GM18868 (cell line): ENCODE measurements at regions not wholly inside any gene's neighbourhood (a gene's known extent, or its start where the extent isn't known, plus 50 kb on each side); places are given as distances from the start of the nearest gene placed in this dataset.
"Not testable (repeated sequence)": the region's sequence is repeated elsewhere in the genome, so short reads cannot be mapped to it uniquely, and the experiment has no call there.

Experiments used
- ATAC-seq: cut with Tn5 transposase; IDR thresholded peaks from one replicate; pipeline ENCODE4 v1.9.1; 2021; ENCODE audit warnings: mild to moderate bottlenecking, moderate library complexity; ENCODE audit not compliant: unreplicated experiment

- no peak for ATAC-seq
Measured at GRCh38 chr10:4403638-4404252, 422.3 kb upstream of the AKR1E2 start.

- ATAC-seq, result not testable (repeated sequence)
Measured at GRCh38 chr10:4401080-4401479, 424.9 kb upstream of the AKR1E2 start.

GRCh38 chr10:4399556-4399955 is 426.5 kb upstream of the AKR1E2 start:
- no peak for ATAC-seq

GRCh38 chr10:4398602-4399001 is 427.4 kb upstream of the AKR1E2 start:
- ATAC-seq, result no peak

DNA sequence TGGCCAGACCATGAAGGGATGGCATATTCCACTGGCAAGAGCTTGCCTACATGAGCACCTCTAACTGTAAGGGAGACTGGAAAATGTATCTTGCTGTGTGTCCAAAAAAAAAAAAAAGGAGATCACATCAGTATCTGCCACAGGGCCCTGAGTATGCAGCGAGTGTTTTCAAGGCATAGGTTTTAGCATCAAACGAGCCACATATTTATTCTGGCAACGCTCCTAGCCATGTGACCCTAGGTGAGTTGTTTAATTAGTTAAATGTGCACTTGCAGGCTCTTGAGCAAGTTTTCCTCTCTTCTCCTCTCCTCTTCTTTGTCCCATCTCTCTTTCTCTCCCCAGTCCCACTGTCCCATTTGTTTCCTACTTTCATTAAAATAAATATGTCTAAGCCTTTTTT is 428.7 kb upstream of the AKR1E2 start:
- ATAC-seq, result no peak

DNA sequence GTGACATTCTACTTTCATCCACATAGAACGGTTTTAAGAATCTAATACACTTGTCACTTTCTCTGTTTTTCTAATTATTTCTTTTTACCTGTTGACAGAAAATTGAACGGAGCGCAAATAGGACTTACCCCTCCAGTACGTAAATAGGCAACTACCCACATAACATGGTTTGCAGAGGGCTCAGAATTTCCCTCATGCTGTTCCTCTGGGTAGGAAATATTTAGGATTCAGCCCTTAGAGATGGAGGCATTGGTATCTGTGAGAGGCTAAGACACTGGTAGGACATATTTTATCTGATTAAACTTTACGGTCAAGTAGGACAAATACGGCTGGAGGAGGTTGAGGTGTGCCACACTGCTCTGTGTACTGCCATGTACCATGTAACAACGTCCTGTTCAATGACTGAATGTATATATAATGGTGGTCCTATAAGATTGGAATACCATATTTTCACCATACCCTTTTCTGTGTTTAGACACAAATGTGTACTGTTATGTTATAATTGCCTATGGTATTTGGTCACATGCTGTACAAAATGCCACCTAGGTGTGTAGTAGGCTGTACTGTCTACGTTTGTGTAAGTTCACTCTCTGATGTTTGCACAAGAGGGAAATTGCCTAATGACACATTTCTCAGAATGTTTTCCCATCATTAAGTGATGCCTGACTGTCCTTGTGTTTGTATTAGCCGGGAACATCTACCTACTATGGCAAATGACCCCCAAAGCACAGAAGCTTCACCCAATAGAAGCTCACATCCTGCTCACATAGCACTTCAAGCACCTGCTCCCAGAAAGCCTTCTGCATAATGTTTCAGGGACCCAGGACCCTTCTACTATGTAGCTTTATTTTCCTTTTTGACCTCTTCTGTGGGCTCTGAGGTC is 429.4 kb upstream of the AKR1E2 start:
- ATAC-seq, result no peak

- ATAC-seq, result no peak
Measured at GRCh38 chr10:4395731-4396130, 430.3 kb upstream of the AKR1E2 start.

- not testable (repeated sequence) for ATAC-seq
Measured at GRCh38 chr10:4394455-4394854, 431.6 kb upstream of the AKR1E2 start.

DNA sequence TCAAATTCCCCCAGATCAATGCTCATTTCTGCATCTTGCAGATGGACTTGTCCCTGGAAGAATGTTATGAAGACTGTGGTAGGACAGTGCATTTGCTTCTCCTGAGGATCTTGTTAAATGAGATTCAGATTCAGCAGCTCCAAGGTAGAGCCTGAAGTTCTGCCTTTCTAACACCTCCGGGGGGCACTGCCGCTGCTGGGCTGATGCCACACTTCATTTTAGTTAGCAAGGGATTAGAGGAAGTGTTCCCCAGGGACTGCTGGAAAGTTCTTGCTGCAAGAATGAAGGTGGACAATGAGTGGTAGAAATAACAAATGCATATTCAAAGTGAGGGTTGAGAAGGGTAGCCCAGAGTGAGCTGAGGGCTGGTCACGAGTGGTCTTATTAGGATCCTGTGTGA is 434.3 kb upstream of the AKR1E2 start:
- no peak for ATAC-seq

- ATAC-seq, result no peak
Measured at GRCh38 chr10:4390219-4390618, 435.8 kb upstream of the AKR1E2 start.

GRCh38 chr10:4385231-4385870 is 440.7 kb upstream of the AKR1E2 start:
- ATAC-seq, result no peak

- ATAC-seq, result no peak
Measured at GRCh38 chr10:4384245-4384644, 441.8 kb upstream of the AKR1E2 start.

- no peak for ATAC-seq
Measured at GRCh38 chr10:4383651-4384098, 442.3 kb upstream of the AKR1E2 start.

- no peak for ATAC-seq
Measured at GRCh38 chr10:4382811-4383210, 443.2 kb upstream of the AKR1E2 start.

DNA sequence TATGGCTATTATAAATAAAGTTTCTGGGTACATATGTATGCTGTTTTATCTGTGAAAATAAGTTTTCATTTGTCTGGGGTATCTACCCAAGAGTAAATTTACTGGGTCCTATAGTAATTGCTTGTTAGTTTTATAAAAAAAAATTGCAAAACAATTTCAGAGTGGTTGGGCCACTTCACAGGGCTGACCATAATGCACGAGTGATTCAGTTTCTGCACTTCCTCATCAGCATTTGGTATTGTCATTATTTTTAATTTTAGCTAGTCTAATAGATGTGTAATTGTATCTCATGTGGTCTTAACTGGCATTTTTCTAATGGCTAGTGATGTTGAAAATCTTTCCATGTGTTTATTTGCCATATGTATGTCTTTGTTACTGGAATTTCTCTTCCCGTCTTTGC is 452.4 kb upstream of the AKR1E2 start:
- ATAC-seq, result no peak

DNA sequence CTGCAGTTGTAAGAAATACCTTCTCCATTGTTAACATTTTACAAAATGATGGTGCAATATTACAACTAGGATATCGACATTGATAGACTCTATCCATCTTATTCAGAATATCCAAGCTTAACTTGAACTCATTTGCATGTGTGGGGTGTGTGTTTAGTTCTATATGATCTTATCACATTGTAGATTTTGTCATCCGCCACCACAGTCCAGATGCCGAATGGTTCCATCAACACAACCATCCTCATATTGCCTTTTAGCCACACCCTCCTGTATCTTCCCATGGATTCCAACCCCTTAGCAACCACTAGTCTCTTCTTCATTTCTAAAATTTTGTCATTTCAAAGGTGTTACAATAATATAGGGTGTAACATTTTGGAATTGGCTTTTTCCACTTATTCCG is 452.9 kb upstream of the AKR1E2 start:
- no peak for ATAC-seq

- no peak for ATAC-seq
Measured at GRCh38 chr10:4372601-4373000, 453.4 kb upstream of the AKR1E2 start.

DNA sequence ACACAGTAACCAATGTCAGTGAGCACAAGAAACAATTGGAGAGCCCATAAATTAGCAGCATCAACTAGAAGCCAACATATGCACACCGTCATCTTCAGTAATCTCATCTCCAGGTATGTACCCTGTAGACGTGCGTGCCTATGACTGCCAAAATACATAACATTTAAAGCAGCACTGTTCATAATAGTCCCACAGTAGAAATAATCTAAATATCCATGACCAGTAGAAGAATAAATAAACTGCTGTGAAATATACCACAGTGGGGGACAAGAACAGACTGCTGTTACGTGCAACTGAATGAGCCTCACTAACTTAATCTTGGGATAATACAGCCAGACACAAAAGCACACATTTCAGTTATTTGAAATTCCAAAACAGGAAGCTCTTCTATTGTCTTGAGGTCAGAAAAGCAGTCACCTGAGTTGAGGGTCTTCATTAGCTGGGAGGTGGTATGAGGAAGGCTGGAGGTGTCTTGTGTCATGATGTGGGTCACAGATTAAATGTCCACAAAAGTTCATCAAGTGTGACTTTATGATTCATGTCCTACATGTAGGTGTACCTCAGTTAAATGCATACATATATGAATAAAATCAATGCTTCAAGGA is 454.2 kb upstream of the AKR1E2 start:
- ATAC-seq, result no peak

- ATAC-seq, result no peak
Measured at GRCh38 chr10:4370376-4370775, 455.6 kb upstream of the AKR1E2 start.

DNA sequence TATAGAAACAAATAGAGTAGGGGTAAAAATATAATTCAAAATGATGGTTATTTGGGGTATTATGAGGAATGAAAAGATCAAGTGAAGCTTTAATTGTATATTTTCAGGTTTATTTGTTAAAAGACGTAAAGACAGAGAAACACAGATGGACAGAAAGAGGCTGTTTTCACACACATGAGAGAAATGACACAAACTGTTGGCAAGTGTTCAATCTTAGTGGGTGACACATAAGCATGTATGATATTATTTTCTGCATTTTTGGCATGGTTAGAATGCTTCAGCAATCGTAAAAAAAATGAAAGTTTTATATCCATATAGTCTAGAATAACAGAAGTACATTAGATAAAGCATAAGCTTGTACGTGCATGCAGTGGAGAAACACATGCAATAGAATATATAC is 464.4 kb upstream of the AKR1E2 start:
- no peak for ATAC-seq

- no peak for ATAC-seq
Measured at GRCh38 chr10:4359003-4359402, 467.0 kb upstream of the AKR1E2 start.
